HG03135 (cell line): ENCODE measurements at regions not wholly inside any gene's neighbourhood (a gene's known extent, or its start where the extent isn't known, plus 50 kb on each side); places are given as distances from the start of the nearest gene placed in this dataset.
"Not testable (repeated sequence)": the region's sequence is repeated elsewhere in the genome, so short reads cannot be mapped to it uniquely, and the experiment has no call there.

ENCODE experiments used
- ATAC-seq: cut with Tn5 transposase; IDR thresholded peaks from one replicate; pipeline ENCODE4 v1.9.1; 2021; ENCODE audit warnings: mild to moderate bottlenecking, moderate library complexity; ENCODE audit not compliant: unreplicated experiment

DNA sequence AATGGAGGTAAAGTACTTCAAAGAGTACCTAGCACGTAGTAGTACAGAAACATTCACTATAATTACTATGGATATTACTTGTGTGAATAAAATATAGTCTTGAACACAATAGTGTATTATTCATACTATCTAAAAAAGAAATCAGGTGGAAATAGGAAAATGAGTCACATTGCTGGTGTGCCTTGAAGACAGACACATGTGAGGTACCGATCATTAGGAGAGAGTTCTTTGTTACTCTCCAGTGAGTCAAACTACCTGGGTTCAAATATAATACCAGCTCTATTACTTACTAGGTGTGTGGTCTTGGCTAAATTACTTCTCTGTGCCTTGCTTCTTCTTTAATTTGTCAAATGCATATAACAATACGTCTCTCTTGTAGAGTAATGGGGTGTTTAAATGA lies 50.8 kb upstream of the BEND6 start:
- ATAC-seq, result no peak

DNA sequence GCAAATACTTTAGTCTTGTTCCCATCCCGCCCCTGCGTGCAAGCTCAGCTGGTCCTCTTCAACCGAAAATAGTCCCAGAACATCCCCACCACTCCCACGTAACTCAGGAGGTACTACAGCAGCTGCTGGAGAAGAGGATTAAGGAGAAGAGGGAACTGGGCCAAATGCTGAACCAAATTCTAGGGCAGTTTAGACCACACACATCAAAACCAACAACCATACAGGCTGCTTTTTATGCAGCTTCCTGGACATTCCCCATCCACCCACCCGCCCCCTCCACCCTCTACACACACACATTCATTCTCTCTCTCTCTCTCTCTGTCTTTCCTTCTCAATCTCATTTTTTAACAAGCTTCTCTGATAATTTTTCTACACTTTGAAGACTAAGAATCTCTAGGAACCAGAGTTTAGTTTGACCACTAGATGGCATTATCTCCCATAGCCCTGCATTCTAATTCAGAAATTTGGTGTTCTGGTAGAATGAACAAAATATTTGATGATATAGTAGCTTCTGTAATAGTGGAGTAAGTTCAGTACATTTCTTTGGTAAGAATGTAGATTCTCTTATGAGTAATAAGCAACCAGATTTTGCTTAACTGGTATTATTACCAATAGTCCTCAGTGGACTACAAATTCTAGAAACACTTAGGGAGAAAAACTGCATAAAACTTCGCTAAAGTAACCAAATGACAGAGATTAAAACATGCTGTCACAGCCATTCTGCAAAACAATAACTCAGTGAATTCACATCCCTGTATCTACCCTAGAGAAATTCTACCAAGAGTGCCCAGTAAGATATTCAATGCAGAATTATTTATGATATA lies 52.1 kb upstream of the BEND6 start:
- ATAC-seq, result no peak

DNA sequence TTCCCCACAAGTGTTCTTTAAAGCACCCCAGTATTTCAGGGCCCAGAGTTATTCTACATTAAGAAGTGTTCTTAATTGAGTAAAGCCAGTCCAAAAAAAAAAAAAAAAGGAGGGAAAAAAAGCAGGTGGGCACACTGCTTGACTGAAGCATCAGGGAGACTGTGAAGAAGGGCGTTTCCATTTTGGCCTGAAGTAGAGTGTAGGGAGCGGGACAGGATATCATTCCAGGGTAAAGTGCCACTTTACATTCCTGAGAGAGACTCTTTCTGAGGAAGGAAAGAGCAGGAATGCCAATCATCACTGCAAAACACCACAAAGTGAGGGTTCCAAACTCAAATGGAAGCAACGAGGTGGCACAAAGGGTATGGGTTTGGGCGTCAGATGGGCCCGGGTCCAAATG lies 54.1 kb upstream of the BEND6 start:
- ATAC-seq, result no peak

GRCh38 chr6:56899753-56900152 lies 55.2 kb upstream of the BEND6 start:
- ATAC-seq, result no peak

GRCh38 chr6:56899311-56899710 lies 55.6 kb upstream of the BEND6 start:
- no peak for ATAC-seq

GRCh38 chr6:56897789-56898529 lies 56.9 kb upstream of the BEND6 start:
- ATAC-seq, result no peak

DNA sequence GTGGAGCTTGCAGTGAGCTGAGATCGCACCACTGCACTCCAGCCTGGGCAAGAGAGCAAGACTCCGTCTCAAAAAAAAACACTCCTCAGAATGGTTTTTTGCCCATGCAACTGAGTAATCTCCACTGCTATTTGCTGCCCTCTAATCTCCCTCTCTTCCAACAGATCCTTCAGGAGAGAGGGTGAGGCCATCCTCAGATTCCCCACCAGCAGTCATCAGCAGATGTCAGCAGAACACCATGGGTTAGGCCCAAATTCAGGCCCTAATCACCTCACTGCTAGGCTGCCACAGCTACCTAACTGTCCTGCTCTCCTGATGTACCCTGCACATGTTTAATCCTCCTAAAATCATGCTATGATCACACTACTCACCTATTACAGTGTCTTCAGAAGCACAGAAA lies 63.2 kb upstream of the BEND6 start:
- ATAC-seq, result no peak

GRCh38 chr6:56890683-56891429 lies 64.1 kb upstream of the BEND6 start:
- peak; percentile 97 for ATAC-seq

GRCh38 chr6:56890066-56890465 lies 64.8 kb upstream of the BEND6 start:
- ATAC-seq, result no peak

DNA sequence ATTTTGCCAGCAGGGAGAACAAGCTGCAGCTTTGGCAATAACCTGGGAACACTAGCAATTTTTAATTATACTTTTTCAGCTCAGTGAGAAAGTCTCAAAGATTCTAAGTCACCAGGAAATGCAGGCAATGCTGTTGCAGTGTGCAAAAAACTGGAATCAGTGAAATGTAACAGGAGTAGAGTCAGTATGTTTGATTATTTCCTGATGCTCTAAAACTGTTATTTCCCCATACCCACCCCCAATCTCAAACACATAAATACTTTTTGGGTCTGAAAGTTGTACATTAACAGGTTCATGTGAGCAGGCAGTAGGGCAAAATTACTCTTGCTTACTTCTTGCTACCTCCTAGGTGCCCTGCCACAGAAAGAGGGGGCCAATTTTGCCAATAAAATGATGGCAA lies 65.4 kb upstream of the BEND6 start:
- no peak for ATAC-seq

DNA sequence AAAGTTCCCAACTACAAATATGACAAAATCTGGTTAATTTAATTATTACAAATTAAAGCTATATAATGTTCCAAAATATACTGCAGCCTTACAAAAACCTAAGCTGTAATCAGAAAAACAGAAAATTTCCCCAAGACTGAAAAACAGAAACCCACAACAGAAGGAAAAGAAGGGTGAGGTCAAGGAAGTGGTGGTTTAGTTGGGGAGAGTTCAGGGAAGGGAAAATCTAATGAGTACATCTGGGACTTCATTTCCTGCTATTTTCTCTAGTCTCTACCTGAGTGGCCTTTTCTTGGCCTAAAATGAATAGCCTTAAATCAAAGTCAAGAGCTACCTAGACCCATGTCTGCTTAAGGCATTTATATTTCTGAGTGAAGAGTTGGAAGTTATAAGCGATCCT lies 66.2 kb upstream of the BEND6 start:
- no peak for ATAC-seq

GRCh38 chr6:56887086-56887485 lies 67.8 kb upstream of the BEND6 start:
- ATAC-seq, result no peak

- ATAC-seq, result no peak
These were observed 77.0 kb upstream of the BEND6 start for GRCh38 chr6:56877922-56878321.

DNA sequence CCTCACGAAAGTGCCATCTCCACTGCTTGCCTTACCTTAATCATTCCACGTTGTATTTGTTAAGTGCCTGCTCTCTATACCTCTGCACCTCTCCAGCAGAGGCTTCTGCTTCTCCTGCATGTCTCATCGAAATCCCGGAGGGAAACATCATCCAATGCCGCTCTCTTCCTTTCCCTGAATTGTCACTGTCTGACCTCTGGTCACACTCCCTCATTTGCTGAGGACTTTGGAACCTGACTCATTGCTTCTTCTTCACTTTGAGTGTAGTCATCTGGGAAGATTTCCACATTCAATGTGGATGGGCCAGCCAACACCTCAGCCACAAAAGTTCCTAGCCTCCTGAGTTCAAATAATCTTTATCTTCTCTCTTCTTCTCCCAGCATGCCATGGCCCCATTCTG lies 78.9 kb upstream of the BEND6 start:
- no peak for ATAC-seq

DNA sequence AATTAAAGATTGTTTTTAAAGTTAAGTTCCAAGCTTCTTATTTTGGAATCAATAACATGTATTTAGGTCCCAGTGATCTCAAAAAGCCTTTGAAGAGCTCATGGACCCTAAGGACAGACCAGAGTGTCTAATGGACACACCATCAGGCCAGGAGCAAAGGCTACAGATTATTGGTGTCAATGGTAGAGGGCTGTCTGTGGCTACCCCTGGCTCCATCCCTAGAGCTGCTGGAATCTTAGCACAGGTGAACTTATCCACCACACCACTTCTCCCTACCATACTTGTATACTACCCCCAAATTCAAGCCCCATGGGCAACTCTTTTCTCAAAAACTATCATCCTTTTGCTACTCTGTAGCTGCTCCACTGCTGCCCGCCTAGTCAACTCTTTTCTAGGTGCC lies 79.4 kb upstream of the BEND6 start:
- ATAC-seq, result no peak

DNA sequence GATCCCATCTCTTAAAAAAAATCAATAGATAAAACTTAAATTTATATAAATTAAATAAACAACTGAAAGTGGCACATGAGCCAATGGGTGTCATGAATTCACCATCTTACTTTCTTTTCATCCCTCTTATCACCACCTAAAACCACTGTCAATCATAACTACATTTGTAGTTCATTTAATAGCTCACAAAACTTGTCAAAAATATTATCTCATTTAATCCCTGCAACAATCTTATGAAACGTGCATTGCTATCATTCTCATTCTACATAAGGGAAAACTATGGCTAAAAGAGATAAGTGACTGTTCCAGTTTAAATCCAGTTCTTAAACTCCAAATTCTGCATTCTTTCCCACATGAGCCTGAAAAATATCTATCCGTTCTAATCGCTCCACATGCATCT lies 80.6 kb upstream of the BEND6 start:
- ATAC-seq, result no peak

GRCh38 chr6:56870053-56870452 lies 84.9 kb upstream of the BEND6 start:
- not testable (repeated sequence) for ATAC-seq

DNA sequence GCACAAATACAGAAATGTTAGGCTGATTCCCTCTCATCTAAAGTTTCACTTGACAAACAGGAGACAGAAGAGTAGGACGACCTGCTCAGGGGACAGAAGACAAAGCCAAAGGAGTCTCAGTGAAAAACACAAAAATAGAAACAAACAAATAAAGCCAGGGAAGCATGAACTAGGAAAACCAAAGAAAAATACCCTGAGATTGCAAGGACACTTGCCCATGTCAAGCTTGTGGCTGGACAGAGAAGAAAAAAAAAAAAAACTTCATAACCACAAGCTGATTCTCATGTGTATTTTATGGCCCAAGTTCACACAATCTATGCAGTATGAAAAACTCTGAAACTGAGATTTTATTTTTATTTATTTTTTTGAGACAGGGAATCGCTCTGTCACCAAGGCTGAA lies 85.6 kb upstream of the BEND6 start:
- ATAC-seq, result no peak

- no peak for ATAC-seq
These were observed 86.2 kb upstream of the BEND6 start for GRCh38 chr6:56868687-56869086.

DNA sequence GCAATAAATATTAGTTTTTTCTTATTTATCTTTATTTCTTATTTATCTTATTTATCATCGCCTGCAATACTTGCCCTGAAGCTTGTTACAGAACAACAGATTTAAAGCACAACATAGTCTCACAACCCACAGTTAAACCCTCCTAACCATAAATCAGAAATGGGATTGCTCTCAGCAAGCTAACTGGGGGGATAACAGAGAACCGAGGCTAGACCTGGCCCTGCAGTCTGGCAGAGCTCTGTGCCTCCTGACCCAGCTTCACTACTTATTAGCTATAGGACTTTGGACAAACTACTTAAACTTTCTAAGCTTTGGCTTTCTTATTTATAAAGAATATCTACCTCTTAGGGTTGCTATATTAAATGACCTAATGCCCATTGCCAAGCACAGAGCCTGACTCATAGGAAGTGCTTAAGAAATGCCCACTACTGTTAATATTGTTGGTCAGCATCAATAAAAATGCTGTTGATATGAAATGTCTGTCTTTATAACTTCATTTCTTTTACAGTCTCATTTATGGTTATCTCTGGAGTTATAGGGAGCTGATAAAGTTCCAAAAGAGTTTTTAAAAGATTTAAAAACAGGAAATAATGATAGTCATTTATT lies 87.9 kb upstream of the BEND6 start:
- no peak for ATAC-seq
